Stimulated activated CD8-positive, alpha-beta memory T cell treated with anti-CD3 and anti-CD28 coated beads, Interleukin-4, amount 100 ng/mL, for 4 hours (primary cell): ENCODE measurements at regions not wholly inside any gene's neighbourhood (a gene's known extent, or its start where the extent isn't known, plus 50 kb on each side); places are given as distances from the start of the nearest gene placed in this dataset.

Experiments
- DNase-seq, 2 donors: peaks; one replicate each; pipeline ENCODE4 v3.0.0-alpha.2; 2020; ENCODE audit warnings: low read depth in 2 of 2, low spot score in 1 of 2

DNA sequence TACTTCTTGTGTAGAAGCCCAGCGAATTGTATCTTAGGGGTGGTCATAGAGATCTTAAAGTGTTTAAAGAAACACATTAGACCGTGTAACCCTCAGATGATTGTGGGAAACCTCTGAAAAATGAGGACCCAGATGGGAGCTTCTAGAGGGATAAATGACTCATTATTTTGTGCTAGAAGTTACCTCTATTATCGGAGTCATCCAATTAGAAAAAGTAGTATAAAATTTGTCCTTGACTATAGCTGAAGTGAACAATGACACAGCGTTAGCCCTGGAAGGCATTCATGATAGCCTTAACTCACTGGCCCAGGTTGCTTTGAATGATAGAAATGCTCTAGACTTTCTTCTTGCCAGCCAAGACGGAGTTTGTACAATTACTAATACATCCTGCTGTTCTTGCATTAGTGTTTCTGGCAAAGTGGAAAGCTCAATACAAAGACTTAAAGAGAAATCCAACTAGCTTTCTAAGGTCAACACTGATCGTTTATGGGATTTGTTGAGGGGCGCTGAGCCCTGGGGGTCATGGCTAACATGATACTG is 178.9 kb upstream of the VEGFC start:
- DNase-seq = no peak

GRCh38 chr4:176979416-176979815 is 186.7 kb upstream of the VEGFC start:
- DNase-seq = no peak

DNA sequence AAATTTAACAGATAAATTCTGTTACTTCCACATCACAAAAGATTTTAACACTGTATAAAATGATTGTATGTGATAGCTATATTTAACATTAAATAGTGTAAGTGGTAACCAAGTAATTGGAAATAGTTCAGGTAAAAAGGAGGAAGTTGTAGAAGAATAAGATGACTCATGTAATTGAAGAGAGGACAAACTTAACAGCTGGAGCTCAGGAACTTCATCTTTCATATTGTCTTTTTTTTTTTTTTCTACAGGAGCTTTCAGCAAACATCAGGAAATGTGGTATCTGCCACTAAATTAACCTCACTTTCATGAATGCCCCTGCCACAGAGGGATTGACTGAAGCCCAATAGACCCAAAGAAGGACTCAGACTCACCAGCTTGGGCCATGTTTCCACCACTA is 188.4 kb upstream of the VEGFC start:
- DNase-seq = no peak

- no peak for DNase-seq
Observed at GRCh38 chr4:176981551-176981950, 188.8 kb upstream of the VEGFC start.

GRCh38 chr4:176988226-176988625 is 195.5 kb upstream of the VEGFC start:
- no peak for DNase-seq

DNA sequence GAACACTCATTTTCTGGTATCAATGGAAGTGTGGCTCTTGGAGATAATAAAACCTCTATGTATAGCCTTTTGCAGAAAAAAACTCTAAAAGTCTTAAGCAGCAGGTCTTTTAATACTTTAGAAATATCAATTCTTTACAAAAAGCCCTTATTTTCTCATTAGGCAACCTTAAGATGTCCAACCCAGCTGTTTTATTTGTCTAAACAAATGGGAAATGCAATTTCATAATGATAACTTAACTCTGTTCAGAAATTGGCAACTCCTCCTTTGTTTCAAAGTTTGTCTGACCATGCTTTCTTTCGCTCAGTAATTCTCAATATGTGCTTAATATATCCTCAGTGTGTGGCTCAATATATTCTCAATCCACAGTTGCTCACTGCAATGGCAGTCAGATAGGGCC is 196.5 kb upstream of the VEGFC start:
- no peak for DNase-seq

DNA sequence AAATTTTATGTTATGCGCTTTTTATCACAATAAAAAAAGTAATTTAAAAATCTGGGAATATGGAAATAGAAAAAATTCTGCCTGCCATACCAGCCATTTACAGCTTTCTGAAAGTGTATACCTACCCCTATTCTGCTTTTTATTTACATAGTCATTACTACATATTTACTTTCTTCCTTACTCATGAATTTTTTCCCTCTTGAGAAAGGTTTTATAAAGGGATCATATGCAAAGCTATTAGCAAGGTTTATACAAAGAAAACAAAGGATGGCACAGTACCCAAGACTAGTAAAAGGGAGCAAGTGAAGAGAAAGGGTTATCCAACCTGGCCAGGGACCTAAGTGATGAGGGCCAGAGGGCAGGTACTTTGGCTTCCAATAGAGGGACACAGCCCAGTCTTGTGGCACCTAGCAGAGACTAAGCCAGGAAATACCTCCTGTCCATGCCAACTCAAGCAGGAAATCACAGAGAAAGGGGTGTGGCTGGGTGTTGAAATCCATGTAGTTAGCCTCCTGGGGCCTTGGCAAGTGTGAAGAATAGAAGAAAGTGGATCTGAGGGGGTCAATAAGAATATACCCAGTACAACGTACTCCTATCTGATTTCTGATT is 207.3 kb upstream of the VEGFC start:
- DNase-seq = no peak

DNA sequence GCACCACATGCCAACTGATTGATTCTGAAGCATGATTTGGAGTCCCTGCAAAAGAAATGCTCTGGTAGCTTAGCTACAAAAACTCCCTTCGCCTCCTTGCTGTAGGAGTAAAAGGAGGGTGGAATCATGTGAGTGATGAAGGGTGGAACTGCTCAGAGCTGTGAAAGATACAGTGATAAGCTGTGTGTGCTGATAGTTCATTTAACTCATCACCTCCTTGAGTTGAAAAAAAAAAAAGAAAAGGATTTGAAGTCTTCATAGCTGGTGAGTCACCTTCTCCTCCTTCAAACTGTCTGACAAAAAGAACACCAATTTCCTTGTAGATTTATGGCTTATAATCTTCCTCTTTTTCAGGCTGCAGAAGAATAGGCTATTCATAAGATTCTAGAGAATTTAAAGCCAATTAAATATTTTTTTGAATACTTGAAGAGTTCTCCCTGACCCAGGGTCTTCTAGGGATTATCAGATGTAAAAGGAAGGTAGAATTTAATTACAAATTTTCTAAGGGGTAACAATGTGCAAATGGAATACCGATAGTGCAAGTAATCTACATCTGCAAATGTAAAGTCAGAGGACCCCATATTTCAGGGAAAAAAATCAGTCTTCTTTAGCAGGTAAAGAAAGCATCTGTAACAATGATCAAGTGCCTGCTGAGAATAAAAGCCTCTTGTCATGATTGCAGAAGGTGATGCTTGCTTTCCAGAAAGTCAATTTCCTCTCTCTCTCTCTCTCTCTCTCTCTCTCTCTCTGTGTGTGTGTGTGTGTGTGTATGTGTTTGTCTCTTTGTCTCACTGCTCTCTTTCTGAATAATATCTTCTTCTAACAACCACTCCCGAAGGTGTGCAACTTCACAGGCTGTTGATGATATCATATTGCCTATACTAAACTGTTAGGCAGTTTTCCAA is 208.8 kb upstream of the VEGFC start:
- no peak for DNase-seq

DNA sequence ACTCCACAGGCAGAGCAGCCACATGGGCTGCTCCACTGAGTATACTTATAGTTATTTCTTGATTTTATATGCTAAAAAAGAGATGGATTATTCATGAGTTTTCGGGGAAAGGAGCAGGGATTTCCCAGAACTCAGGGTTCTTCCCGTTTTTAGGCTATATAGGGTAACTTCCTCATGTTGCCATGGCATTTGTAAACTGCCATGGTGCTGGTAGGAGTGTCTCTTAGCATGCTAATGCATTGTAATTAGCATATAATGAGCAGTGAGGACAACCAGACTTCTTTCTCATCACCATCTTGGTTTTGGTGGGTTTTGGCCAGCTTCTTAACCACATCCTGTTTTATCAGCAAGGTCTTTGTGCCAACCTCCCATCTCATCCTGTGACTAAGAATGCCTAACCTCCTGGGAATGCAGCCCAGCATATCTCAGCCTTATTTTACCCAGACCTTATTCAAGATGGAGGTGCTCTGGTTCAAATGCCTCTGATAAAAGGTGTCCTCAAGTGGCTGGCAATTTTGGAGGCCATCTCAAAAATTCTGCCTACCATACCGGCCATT is 213.0 kb upstream of the VEGFC start:
- no peak for DNase-seq

GRCh38 chr4:177006331-177006730 is 213.6 kb upstream of the VEGFC start:
- no peak for DNase-seq

- no peak for DNase-seq
Observed at GRCh38 chr4:177008071-177008835, 215.5 kb upstream of the VEGFC start.

GRCh38 chr4:177008836-177009501 is 216.2 kb upstream of the VEGFC start:
- DNase-seq = no peak

DNA sequence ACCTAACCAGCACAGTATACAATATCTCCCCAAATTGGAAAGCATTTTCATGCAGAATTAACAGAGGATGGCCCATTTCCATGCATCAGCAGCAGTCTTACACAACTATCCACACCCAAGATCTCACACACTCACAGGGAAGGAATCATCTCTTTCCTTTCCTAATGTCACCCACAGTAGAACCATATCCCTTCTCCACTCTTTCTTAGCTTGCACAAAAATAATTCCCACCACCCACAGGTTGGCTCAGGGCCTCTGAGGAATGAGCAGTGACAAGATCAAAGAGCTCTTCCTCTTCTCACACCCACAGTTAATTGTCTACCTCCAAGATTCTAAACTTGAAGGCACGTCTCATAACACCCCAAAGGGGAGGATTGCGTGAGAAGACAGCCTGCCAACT is 217.7 kb upstream of the VEGFC start:
- DNase-seq = no peak

GRCh38 chr4:177012918-177013545 is 220.3 kb upstream of the VEGFC start:
- no peak for DNase-seq

DNA sequence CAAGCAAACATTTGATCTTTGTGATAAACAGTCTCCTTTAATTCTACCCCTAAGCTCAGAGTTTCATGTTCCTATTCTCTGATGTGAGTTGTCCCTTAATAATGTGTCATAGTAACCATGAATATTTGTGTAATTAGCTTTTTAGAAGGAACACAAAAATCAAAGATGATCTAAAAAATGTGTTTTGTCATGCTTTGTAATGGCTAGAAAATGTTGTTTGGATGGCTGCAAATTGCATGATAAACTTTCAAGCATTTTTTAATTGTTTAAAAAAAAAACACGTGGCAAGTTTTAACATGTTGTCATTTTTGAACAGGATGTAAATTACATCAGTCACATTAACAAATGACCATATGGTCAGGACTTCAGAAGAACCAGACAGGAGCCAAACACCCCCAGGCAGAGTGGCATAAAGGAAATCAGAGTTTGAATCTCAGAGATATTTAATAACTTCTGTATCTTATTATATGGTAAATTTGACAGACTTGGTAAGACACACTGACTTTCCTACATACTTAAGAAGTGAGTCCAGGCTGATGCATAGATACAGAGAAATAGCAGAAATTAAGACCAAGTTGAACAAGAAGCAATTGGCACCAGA is 223.9 kb upstream of the VEGFC start:
- no peak for DNase-seq

DNA sequence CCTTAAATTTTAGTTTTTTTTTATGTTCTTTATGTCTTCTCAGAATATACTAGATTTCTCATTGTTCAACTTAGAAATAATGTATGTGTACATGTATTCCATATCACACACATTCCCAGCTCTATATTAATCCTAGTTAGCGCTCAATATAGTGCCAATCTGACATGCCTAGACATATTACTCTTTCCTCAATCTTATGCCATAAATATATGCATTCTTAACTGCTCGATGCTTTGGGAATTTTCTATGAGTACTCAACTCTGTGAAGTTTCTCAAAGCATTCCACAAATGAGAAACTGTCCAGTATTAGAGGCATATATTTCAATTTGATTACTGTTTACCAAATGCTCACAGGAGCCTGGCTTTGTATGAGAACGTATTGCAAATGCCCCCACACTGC is 231.2 kb upstream of the VEGFC start:
- DNase-seq = no peak

GRCh38 chr4:177032341-177032740 is 239.6 kb upstream of the VEGFC start:
- DNase-seq = no peak

DNA sequence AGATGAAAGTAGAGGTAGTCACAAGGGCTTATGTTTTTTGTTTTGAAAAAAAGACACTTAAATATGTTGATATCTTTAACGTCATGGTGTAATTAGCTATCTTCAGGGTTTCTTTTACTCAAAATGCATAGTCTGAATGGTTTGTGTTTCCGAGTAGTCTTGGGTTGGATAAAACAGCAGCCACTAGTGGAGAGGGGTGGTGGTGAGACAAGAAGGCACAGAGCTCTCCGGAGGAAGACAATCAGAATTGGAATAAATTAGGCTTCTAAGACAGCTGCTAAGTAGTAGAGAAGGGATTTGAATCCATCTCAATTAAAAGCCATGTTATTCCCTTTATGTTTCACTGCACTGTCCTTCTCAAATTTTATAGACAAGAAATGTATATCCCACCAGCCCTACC is 240.4 kb upstream of the VEGFC start:
- no peak for DNase-seq

GRCh38 chr4:177033632-177034031 is 240.9 kb upstream of the VEGFC start:
- no peak for DNase-seq

DNA sequence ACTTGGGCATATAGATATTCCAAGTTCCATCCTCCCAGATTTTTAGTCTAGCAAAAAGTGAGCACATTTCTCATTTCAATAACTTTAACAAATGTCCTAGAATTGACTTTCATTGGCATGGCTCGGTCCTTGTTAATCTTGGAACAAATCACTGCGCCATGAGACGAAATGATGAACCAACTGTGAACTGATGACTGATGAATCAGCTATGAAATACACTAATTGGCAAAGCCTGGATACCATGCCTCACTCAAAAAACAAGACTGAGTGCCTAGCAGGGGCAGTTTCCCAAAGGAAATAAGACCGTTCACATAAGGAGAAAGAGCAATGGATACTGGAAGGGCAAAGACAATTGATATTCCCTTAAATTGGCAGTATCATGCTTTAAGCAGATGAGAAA is 248.6 kb upstream of the VEGFC start:
- DNase-seq = no peak
